K562 (cell line): ENCODE measurements at regions not wholly inside any gene's neighbourhood (a gene's known extent, or its start where the extent isn't known, plus 50 kb on each side); places are given as distances from the start of the nearest gene placed in this dataset.

Experiments used
- CBX1 ChIP-seq: sonication (generic); IDR thresholded peaks from 2 replicates; pipeline ENCODE4 v1.6.1; 2016; ENCODE audit warnings: antibody characterized with exemption, low read depth, mild to moderate bottlenecking
- CBX2 ChIP-seq: fragments of 200-600 bp; sonication (generic); IDR thresholded peaks from one replicate; pipeline ENCODE4 v1.6.1; 2012; ENCODE audit warnings: mild to moderate bottlenecking, low read length, inconsistent platforms; ENCODE audit not compliant: insufficient read depth, poor library complexity, severe bottlenecking
- CXXC5 ChIP-seq: fragments of 250-450 bp; sonication (Bioruptor Pico); IDR thresholded peaks from 2 replicates; pipeline ENCODE4 v1.8.0; 2022; ENCODE audit warnings: inconsistent platforms, mild to moderate bottlenecking, moderate library complexity
- DMBX1 ChIP-seq: fragments of 250-450 bp; sonication (Bioruptor Pico); IDR thresholded peaks from 2 replicates; pipeline ENCODE4 v1.8.0; 2022; ENCODE audit warnings: inconsistent platforms, mild to moderate bottlenecking, moderate library complexity, borderline replicate concordance
- HMG20B ChIP-seq: fragments of 250-450 bp; sonication (Bioruptor Pico); IDR thresholded peaks from 2 replicates; pipeline ENCODE4 v1.5.0; 2021; ENCODE audit warnings: mild to moderate bottlenecking
- ILK ChIP-seq: fragments of 450-650 bp; IDR thresholded peaks from 2 replicates; pipeline ENCODE4 v1.6.1; 2016; ENCODE audit warnings: missing genetic modification characterization, low read depth, mild to moderate bottlenecking, missing compliant biosample characterization, moderate library complexity, borderline replicate concordance
- KLF1 ChIP-seq: fragments of 450-650 bp; IDR thresholded peaks from 2 replicates; pipeline ENCODE4 v1.6.1; 2016; ENCODE audit warnings: missing genetic modification characterization, missing compliant biosample characterization
- NR0B1 ChIP-seq: fragments of 450-650 bp; IDR thresholded peaks from one replicate; pipeline ENCODE4 v1.6.1; 2018; ENCODE audit warnings: mild to moderate bottlenecking, moderate library complexity; ENCODE audit not compliant: partially characterized antibody
- RAD21 ChIP-seq, 2 experiments: fragments of 250-450 bp in 1 of 2; fragments of 450-650 bp in 1 of 2; sonication (Bioruptor Pico) in 1 of 2; formaldehyde crosslinking in 1 of 2; IDR thresholded peaks in 1 of 2; conservative IDR thresholded peaks in 1 of 2; 2 replicates each; pipeline versions ENCODE4 v1.4.0 to v1.8.0; 2020 to 2022; ENCODE audit warnings: mild to moderate bottlenecking in 2 of 2, moderate library complexity in 1 of 2
- SIN3B ChIP-seq: fragments of 450-650 bp; IDR thresholded peaks from 2 replicates; pipeline ENCODE4 v1.6.1; 2017; ENCODE audit warnings: low read depth, mild to moderate bottlenecking, moderate library complexity
- SMARCA5 ChIP-seq: fragments of 450-650 bp; IDR thresholded peaks from 2 replicates; pipeline ENCODE4 v1.6.1; 2016
- SMC3 ChIP-seq: conservative IDR thresholded peaks from 2 replicates; pipeline ENCODE4 v1.6.1; 2011; ENCODE audit warnings: low read depth, low read length, improper control_type of control experiment; ENCODE audit not compliant: insufficient read depth
- SP2 ChIP-seq: IDR thresholded peaks from 2 replicates; pipeline ENCODE4 v1.6.1; 2011; ENCODE audit warnings: mild to moderate bottlenecking, low read depth, low read length, moderate library complexity; ENCODE audit not compliant: poor library complexity, severe bottlenecking; ENCODE audit errors: extremely low read depth
- ZNF121 ChIP-seq: sonication (generic); formaldehyde crosslinking; conservative IDR thresholded peaks from 2 replicates; pipeline ENCODE4 v1.8.0; 2022; ENCODE audit warnings: missing genetic modification reagents
- ZNF175 ChIP-seq: fragments of 200-800 bp; sonication (Bioruptor generic); IDR thresholded peaks from 2 replicates; pipeline ENCODE4 v1.6.1; 2016; ENCODE audit warnings: low read depth, mild to moderate bottlenecking, missing genetic modification characterization, missing compliant biosample characterization
- ZNF408 ChIP-seq: fragments of 250-450 bp; sonication (Bioruptor Pico); IDR thresholded peaks from 2 replicates; pipeline ENCODE4 v1.4.0; 2020; ENCODE audit warnings: low read depth, mild to moderate bottlenecking, moderate library complexity
- ZNF57 ChIP-seq: fragments of 450-650 bp; formaldehyde crosslinking; IDR thresholded peaks from 2 replicates; pipeline ENCODE4 v1.4.0; 2020; ENCODE audit warnings: mild to moderate bottlenecking, moderate library complexity
- TF ChIP-seq, protein P1 (sequence below): sonication (generic); formaldehyde crosslinking; IDR thresholded peaks from 2 replicates; pipeline ENCODE4 v1.8.1; 2023; ENCODE audit warnings: missing genetic modification reagents, mild to moderate bottlenecking, borderline replicate concordance
- TF ChIP-seq, protein P2 (sequence below): fragments of 200-800 bp; sonication (Bioruptor generic); IDR thresholded peaks from 2 replicates; pipeline ENCODE4 v1.6.1; 2017; ENCODE audit warnings: missing genetic modification characterization, missing compliant biosample characterization
- TF ChIP-seq, protein P3 (sequence below): fragments of 450-650 bp; formaldehyde crosslinking; IDR thresholded peaks from 2 replicates; pipeline ENCODE4 v1.4.0; 2020; ENCODE audit warnings: mild to moderate bottlenecking, moderate library complexity

DNA sequence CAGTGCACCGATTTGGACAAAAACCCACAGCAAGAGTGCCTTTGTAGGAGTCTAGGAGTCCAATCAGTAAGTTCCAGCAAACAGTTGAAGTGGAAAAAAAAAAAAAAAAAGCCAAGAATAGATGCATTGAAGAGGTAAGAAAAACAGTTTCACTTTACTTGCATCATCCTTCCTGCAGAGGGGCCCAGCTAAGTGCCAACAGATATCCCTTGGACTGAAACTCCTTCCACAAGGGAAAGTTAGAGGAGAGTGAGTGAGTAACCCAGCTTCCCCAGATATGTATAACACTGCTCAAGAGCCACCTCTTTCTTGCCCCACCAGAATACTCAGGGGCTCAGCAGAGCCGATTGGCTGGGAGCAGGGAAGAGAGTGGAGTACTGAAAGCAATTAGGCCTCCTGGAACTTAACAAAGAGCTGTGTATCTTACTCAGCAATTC is 617.7 kb upstream of the SMIM31 start (continued):
- TF ChIP-seq, protein P1, sequence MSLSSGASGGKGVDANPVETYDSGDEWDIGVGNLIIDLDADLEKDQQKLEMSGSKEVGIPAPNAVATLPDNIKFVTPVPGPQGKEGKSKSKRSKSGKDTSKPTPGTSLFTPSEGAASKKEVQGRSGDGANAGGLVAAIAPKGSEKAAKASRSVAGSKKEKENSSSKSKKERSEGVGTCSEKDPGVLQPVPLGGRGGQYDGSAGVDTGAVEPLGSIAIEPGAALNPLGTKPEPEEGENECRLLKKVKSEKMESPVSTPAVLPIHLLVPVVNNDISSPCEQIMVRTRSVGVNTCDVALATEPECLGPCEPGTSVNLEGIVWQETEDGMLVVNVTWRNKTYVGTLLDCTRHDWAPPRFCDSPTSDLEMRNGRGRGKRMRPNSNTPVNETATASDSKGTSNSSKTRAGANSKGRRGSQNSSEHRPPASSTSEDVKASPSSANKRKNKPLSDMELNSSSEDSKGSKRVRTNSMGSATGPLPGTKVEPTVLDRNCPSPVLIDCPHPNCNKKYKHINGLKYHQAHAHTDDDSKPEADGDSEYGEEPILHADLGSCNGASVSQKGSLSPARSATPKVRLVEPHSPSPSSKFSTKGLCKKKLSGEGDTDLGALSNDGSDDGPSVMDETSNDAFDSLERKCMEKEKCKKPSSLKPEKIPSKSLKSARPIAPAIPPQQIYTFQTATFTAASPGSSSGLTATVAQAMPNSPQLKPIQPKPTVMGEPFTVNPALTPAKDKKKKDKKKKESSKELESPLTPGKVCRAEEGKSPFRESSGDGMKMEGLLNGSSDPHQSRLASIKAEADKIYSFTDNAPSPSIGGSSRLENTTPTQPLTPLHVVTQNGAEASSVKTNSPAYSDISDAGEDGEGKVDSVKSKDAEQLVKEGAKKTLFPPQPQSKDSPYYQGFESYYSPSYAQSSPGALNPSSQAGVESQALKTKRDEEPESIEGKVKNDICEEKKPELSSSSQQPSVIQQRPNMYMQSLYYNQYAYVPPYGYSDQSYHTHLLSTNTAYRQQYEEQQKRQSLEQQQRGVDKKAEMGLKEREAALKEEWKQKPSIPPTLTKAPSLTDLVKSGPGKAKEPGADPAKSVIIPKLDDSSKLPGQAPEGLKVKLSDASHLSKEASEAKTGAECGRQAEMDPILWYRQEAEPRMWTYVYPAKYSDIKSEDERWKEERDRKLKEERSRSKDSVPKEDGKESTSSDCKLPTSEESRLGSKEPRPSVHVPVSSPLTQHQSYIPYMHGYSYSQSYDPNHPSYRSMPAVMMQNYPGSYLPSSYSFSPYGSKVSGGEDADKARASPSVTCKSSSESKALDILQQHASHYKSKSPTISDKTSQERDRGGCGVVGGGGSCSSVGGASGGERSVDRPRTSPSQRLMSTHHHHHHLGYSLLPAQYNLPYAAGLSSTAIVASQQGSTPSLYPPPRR (CRISPR knock-in tag), result no peak
- no peak for TF ChIP-seq NR0B1
- TF ChIP-seq, protein P2, sequence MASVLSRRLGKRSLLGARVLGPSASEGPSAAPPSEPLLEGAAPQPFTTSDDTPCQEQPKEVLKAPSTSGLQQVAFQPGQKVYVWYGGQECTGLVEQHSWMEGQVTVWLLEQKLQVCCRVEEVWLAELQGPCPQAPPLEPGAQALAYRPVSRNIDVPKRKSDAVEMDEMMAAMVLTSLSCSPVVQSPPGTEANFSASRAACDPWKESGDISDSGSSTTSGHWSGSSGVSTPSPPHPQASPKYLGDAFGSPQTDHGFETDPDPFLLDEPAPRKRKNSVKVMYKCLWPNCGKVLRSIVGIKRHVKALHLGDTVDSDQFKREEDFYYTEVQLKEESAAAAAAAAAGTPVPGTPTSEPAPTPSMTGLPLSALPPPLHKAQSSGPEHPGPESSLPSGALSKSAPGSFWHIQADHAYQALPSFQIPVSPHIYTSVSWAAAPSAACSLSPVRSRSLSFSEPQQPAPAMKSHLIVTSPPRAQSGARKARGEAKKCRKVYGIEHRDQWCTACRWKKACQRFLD (CRISPR knock-in tag), result no peak
- peak; percentile 60; the same call in 1 of the 2 replicates for TF ChIP-seq DMBX1
- TF ChIP-seq SMC3, result no peak
- no peak for TF ChIP-seq ZNF57 (CRISPR knock-in tag)
- TF ChIP-seq CXXC5 (CRISPR knock-in tag), result peak; percentile 30; the same call in 1 of the 2 replicates
- TF ChIP-seq ZNF175 (CRISPR knock-in tag), result peak; percentile 75; the same call in 1 of the 2 replicates
- no peak for TF ChIP-seq CBX2
- no peak for TF ChIP-seq CBX1
- TF ChIP-seq, protein P3, sequence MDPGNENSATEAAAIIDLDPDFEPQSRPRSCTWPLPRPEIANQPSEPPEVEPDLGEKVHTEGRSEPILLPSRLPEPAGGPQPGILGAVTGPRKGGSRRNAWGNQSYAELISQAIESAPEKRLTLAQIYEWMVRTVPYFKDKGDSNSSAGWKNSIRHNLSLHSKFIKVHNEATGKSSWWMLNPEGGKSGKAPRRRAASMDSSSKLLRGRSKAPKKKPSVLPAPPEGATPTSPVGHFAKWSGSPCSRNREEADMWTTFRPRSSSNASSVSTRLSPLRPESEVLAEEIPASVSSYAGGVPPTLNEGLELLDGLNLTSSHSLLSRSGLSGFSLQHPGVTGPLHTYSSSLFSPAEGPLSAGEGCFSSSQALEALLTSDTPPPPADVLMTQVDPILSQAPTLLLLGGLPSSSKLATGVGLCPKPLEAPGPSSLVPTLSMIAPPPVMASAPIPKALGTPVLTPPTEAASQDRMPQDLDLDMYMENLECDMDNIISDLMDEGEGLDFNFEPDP, result no peak
- TF ChIP-seq SMARCA5, result no peak
- TF ChIP-seq KLF1 (tag), result no peak
- TF ChIP-seq RAD21 (CRISPR knock-in tag; conservative IDR thresholded peaks at IDR 0.05 in 1 of 2, IDR thresholded peaks at IDR 0.05 in 1 of 2), result no peak
- TF ChIP-seq ZNF121, result no peak
- TF ChIP-seq ILK (tag), result no peak
- no peak for TF ChIP-seq SP2
- no peak for TF ChIP-seq ZNF408 (CRISPR knock-in tag)
- no peak for TF ChIP-seq SIN3B
- TF ChIP-seq HMG20B (CRISPR knock-in tag), result no peak
